MM.1S (cell line): ENCODE measurements at regions not wholly inside any gene's neighbourhood (a gene's known extent, or its start where the extent isn't known, plus 50 kb on each side); places are given as distances from the start of the nearest gene placed in this dataset.
"Not testable (repeated sequence)": the region's sequence is repeated elsewhere in the genome, so short reads cannot be mapped to it uniquely, and the experiment has no call there.

Experiments used
- DNase-seq: peaks from one replicate; pipeline ENCODE4 v3.0.0-alpha.2; 2015
- H2AFZ ChIP-seq: fragments of 300-600 bp; sonication (generic); 2 replicates; pipeline ENCODE4 v1.6.0; 2016; ENCODE audit warnings: antibody characterized with exemption, low read length
- H3F3A ChIP-seq: fragments of 300-600 bp; sonication (generic); 2 replicates; pipeline ENCODE4 v1.6.1; 2016; ENCODE audit warnings: mild to moderate bottlenecking, antibody characterized with exemption, low read length, moderate library complexity, mixed read lengths; ENCODE audit not compliant: insufficient read depth
- H3K27ac ChIP-seq: fragments of 300-600 bp; sonication (generic); 2 replicates; pipeline ENCODE4 v1.5.1; 2016; ENCODE audit warnings: mild to moderate bottlenecking, low read length
- H3K27me3 ChIP-seq: fragments of 300-600 bp; sonication (generic); replicated peaks from 2 replicates; pipeline ENCODE4 v1.6.0; 2016; ENCODE audit warnings: low read length; ENCODE audit not compliant: insufficient read depth
- H3K36me3 ChIP-seq: fragments of 300-600 bp; sonication (generic); replicated peaks from 2 replicates; pipeline ENCODE4 v1.6.1; 2016; ENCODE audit warnings: mild to moderate bottlenecking, low read length, mixed read lengths; ENCODE audit not compliant: insufficient read depth
- H3K4me1 ChIP-seq: fragments of 300-600 bp; sonication (generic); 2 replicates; pipeline ENCODE4 v1.6.1; 2016; ENCODE audit warnings: low read length, mixed read lengths
- H3K4me2 ChIP-seq: fragments of 300-600 bp; sonication (generic); 2 replicates; pipeline ENCODE4 v1.6.0; 2016; ENCODE audit warnings: low read depth, low read length
- H3K4me3 ChIP-seq: fragments of 300-600 bp; sonication (generic); 2 replicates; pipeline ENCODE4 v1.5.1; 2016; ENCODE audit warnings: low read length, mixed read lengths
- H3K79me2 ChIP-seq: fragments of 300-600 bp; sonication (generic); 2 replicates; pipeline ENCODE4 v1.6.1; 2016; ENCODE audit warnings: mixed run types, low read length, mixed read lengths
- H3K9ac ChIP-seq: fragments of 300-600 bp; sonication (generic); 2 replicates; pipeline ENCODE4 v1.6.1; 2016; ENCODE audit warnings: low read length, mixed read lengths
- H3K9me2 ChIP-seq: fragments of 300-600 bp; sonication (generic); replicated peaks from 2 replicates; pipeline ENCODE4 v1.6.1; 2016; ENCODE audit warnings: mild to moderate bottlenecking, low read length, mixed read lengths; ENCODE audit not compliant: insufficient read depth
- H3K9me3 ChIP-seq: fragments of 300-600 bp; sonication (generic); replicated peaks from 2 replicates; pipeline ENCODE4 v1.6.1; 2016; ENCODE audit warnings: mild to moderate bottlenecking, low read length, mixed read lengths; ENCODE audit not compliant: insufficient read depth
- H4K20me1 ChIP-seq: fragments of 300-600 bp; sonication (generic); 2 replicates; pipeline ENCODE4 v1.6.1; 2016; ENCODE audit warnings: mild to moderate bottlenecking, low read length, moderate library complexity, mixed read lengths; ENCODE audit not compliant: insufficient read depth
- CTCF ChIP-seq: fragments of 300-600 bp; sonication (generic); IDR thresholded peaks from 2 replicates; pipeline ENCODE4 v1.5.1; 2016; ENCODE audit warnings: antibody characterized with exemption, low read length, mixed read lengths
- EZH2 ChIP-seq: fragments of 300-600 bp; sonication (generic); optimal IDR thresholded peaks from 2 replicates; pipeline ENCODE3; 2017; ENCODE audit warnings: low read depth, mild to moderate bottlenecking, antibody characterized with exemption, low read length, mixed read lengths
- EZH2phosphoT487 ChIP-seq: fragments of 300-600 bp; sonication (generic); IDR thresholded peaks from 2 replicates; pipeline ENCODE4 v1.6.1; 2018; ENCODE audit warnings: antibody characterized with exemption, low read length

- H3K36me3 ChIP-seq, result no peaks in the 10 kb centered on the region
- no peaks in the 10 kb centered on the region for H4K20me1 ChIP-seq
- no peaks in the 10 kb centered on the region for H3F3A ChIP-seq
- no peak overlapping the region for H3K4me3 ChIP-seq
- no peaks in the 10 kb centered on the region for H3K4me1 ChIP-seq
- H3K27ac ChIP-seq, result no peak overlapping the region
- no peak overlapping the region for H3K4me2 ChIP-seq
- no peak overlapping the region for H3K9ac ChIP-seq
- no peaks in the 10 kb centered on the region for H3K79me2 ChIP-seq
- no peak for DNase-seq
- H3K27me3 ChIP-seq, result no peaks in the 10 kb centered on the region
- no peak for TF ChIP-seq CTCF
- H2AFZ ChIP-seq, result no peak overlapping the region
- no peaks in the 10 kb centered on the region for H3K9me3 ChIP-seq
- no peaks in the 10 kb centered on the region for H3K9me2 ChIP-seq
Measured at GRCh38 chr11:37142591-37142990, 544.6 kb upstream of the RAG2 start.

- H3K4me1 ChIP-seq, result no peaks in the 10 kb centered on the region
- H4K20me1 ChIP-seq, result no peaks in the 10 kb centered on the region
- no peak overlapping the region for H3K4me3 ChIP-seq
- no peaks in the 10 kb centered on the region for H3K36me3 ChIP-seq
- TF ChIP-seq EZH2 (no peak), CTCF (no peak), EZH2phosphoT487 (no peak)
- H3K27me3 ChIP-seq, result no peaks in the 10 kb centered on the region
- H3K9ac ChIP-seq, result no peak overlapping the region
- no peak overlapping the region for H3K4me2 ChIP-seq
- no peaks in the 10 kb centered on the region for H3K79me2 ChIP-seq
- H3K9me3 ChIP-seq, result no peaks in the 10 kb centered on the region
- H2AFZ ChIP-seq, result no peak overlapping the region
- DNase-seq, result no peak
- no peaks in the 10 kb centered on the region for H3F3A ChIP-seq
- H3K27ac ChIP-seq, result no peak overlapping the region
- H3K9me2 ChIP-seq, result no peaks in the 10 kb centered on the region
Measured at GRCh38 chr11:37141707-37142106, 543.7 kb upstream of the RAG2 start.

GRCh38 chr11:37135606-37136005 is 537.6 kb upstream of the RAG2 start:
- H3K4me1 ChIP-seq, H3K36me3 ChIP-seq, H3K27me3 ChIP-seq, H3K79me2 ChIP-seq, H3K4me3 ChIP-seq, H3K4me2 ChIP-seq, H3K27ac ChIP-seq, H2AFZ ChIP-seq, DNase-seq, H3K9ac ChIP-seq, H3K9me3 ChIP-seq, H4K20me1 ChIP-seq, H3K9me2 ChIP-seq, H3F3A ChIP-seq: not testable (repeated sequence)

- H3K36me3 ChIP-seq, result no peaks in the 10 kb centered on the region
- H3K4me2 ChIP-seq, result no peak overlapping the region
- no peaks in the 10 kb centered on the region for H3K4me1 ChIP-seq
- H3K4me3 ChIP-seq, result no peak overlapping the region
- no peak overlapping the region for H3K27ac ChIP-seq
- no peak overlapping the region for H2AFZ ChIP-seq
- H3K9me2 ChIP-seq, result no peaks in the 10 kb centered on the region
- no peaks in the 10 kb centered on the region for H3F3A ChIP-seq
- no peaks in the 10 kb centered on the region for H3K9me3 ChIP-seq
- H4K20me1 ChIP-seq, result no peaks in the 10 kb centered on the region
- H3K27me3 ChIP-seq, result no peaks in the 10 kb centered on the region
- no peak for DNase-seq
- H3K9ac ChIP-seq, result no peak overlapping the region
- TF ChIP-seq EZH2 (no peak), CTCF (no peak), EZH2phosphoT487 (no peak)
- no peaks in the 10 kb centered on the region for H3K79me2 ChIP-seq
Measured at GRCh38 chr11:37134637-37135036, 536.6 kb upstream of the RAG2 start.
